IMR-90 (cell line): ENCODE measurements at regions not wholly inside any gene's neighbourhood (a gene's known extent, or its start where the extent isn't known, plus 50 kb on each side); places are given as distances from the start of the nearest gene placed in this dataset.

ENCODE experiments used
- ATAC-seq: fragments of 200-7000 bp; cut with Tn5 transposase; 2 replicates; pipeline ENCODE4 v1.9.1; 2020; ENCODE audit warnings: low read depth, mild to moderate bottlenecking, moderate library complexity
- BruUV-seq: library from RNA; stranded (reverse); fragments of 400-500 nt; replicated peaks from 2 replicates; lab custom pipeline; 2021; lab: Mats Ljungman, UMichigan
- CTCF ChIA-PET: fragments of 300-600 bp; formaldehyde crosslinking; extraction: SDS; loops from one replicate; lab custom pipeline; 2021; ENCODE audit warnings: antibody characterized with exemption; lab: Yijun Ruan, JAX
- POLR2A ChIA-PET: fragments of 300-600 bp; sonication (Branson Sonifier 250); formaldehyde crosslinking; loops from one replicate; lab custom pipeline; 2022; ENCODE audit warnings: antibody characterized with exemption; ENCODE audit not compliant: unreplicated experiment; lab: Charles Lee
- DNase-seq: peaks from one replicate; pipeline ENCODE4 v3.0.0; 2013
- H2AFZ ChIP-seq: replicated peaks from 2 replicates; pipeline ENCODE3; 2013; ENCODE audit warnings: low read length, mild to moderate bottlenecking; ENCODE audit not compliant: poor library complexity
- H2AK5ac ChIP-seq: 2 replicates; pipeline ENCODE4 v1.6.1; 2013; ENCODE audit warnings: low read depth, low read length, inconsistent platforms
- H2AK9ac ChIP-seq: replicated peaks from 2 replicates; pipeline ENCODE3; 2013; ENCODE audit warnings: mild to moderate bottlenecking, low read depth, low read length, moderate library complexity; ENCODE audit not compliant: poor library complexity
- H2BK120ac ChIP-seq: 2 replicates; pipeline ENCODE4 v1.6.1; 2013; ENCODE audit warnings: low read depth, low read length, inconsistent platforms
- H2BK15ac ChIP-seq: 3 replicates; pipeline ENCODE4 v1.6.1; 2013; ENCODE audit warnings: low read depth, low read length, inconsistent platforms
- H2BK20ac ChIP-seq: 2 replicates; pipeline ENCODE4 v1.6.1; 2013; ENCODE audit warnings: low read depth, mild to moderate bottlenecking, inconsistent platforms, low read length, moderate library complexity
- H2BK5ac ChIP-seq: 2 replicates; pipeline ENCODE4 v1.6.1; 2013; ENCODE audit warnings: mild to moderate bottlenecking, low read depth, low read length, inconsistent platforms; ENCODE audit not compliant: poor library complexity, severe bottlenecking
- H3K14ac ChIP-seq: replicated peaks from 2 replicates; pipeline ENCODE4 v1.6.1; 2013; ENCODE audit warnings: low read depth, low read length, inconsistent platforms
- H3K18ac ChIP-seq: 2 replicates; pipeline ENCODE4 v1.6.1; 2013; ENCODE audit warnings: low read depth, low read length, control low read depth
- H3K23ac ChIP-seq: 2 replicates; pipeline ENCODE4 v1.6.1; 2013; ENCODE audit warnings: low read depth, low read length, inconsistent platforms
- H3K27ac ChIP-seq: 2 replicates; pipeline ENCODE4 v1.5.1; 2013; ENCODE audit warnings: mild to moderate bottlenecking, control low read depth, low read length; ENCODE audit not compliant: insufficient read depth
- H3K27me3 ChIP-seq: 2 replicates; pipeline ENCODE4 v1.6.1; 2013; ENCODE audit warnings: low read length; ENCODE audit not compliant: control insufficient read depth, insufficient read depth
- H3K36me3 ChIP-seq: 2 replicates; pipeline ENCODE4 v1.6.1; 2013; ENCODE audit warnings: low read length, mixed read lengths; ENCODE audit not compliant: control insufficient read depth, insufficient read depth
- H3K4ac ChIP-seq: 2 replicates; pipeline ENCODE4 v1.6.1; 2013; ENCODE audit warnings: low read depth, low read length, inconsistent platforms
- H3K4me1 ChIP-seq: 2 replicates; pipeline ENCODE4 v1.6.1; 2013; ENCODE audit warnings: low read length, mixed read lengths; ENCODE audit not compliant: control insufficient read depth, insufficient read depth
- H3K4me2 ChIP-seq: 2 replicates; pipeline ENCODE4 v1.6.1; 2013; ENCODE audit warnings: low read depth, mild to moderate bottlenecking, control low read depth, low read length, moderate library complexity
- H3K4me3 ChIP-seq: 2 replicates; pipeline ENCODE4 v1.5.1; 2013; ENCODE audit warnings: low read depth, mild to moderate bottlenecking, control low read depth, low read length, moderate library complexity; ENCODE audit not compliant: insufficient read depth
- H3K56ac ChIP-seq: 2 replicates; pipeline ENCODE4 v1.6.1; 2013; ENCODE audit warnings: low read length, inconsistent platforms; ENCODE audit not compliant: insufficient read depth; ENCODE audit errors: extremely low read depth
- H3K79me1 ChIP-seq, 2 experiments: 2 replicates each; pipeline ENCODE4 v1.6.1; 2013; ENCODE audit warnings: low read length in 2 of 2, inconsistent platforms in 1 of 2, low read depth in 1 of 2
- H3K9ac ChIP-seq: 2 replicates; pipeline ENCODE4 v1.6.1; 2013; ENCODE audit warnings: low read depth, low read length, control low read depth
- H3K9me1 ChIP-seq: 2 replicates; pipeline ENCODE4 v1.6.1; 2013; ENCODE audit warnings: low read length, inconsistent platforms; ENCODE audit not compliant: insufficient read depth
- H3K9me3 ChIP-seq: 2 replicates; pipeline ENCODE4 v1.6.1; 2013; ENCODE audit warnings: low read length; ENCODE audit not compliant: control insufficient read depth, insufficient read depth
- H4K20me1 ChIP-seq: 2 replicates; pipeline ENCODE4 v1.6.1; 2013; ENCODE audit warnings: low read length, inconsistent platforms; ENCODE audit not compliant: insufficient read depth
- H4K5ac ChIP-seq: 2 replicates; pipeline ENCODE4 v1.6.1; 2013; ENCODE audit warnings: mild to moderate bottlenecking, low read depth, low read length, control low read depth
- H4K8ac ChIP-seq, 2 experiments: 2 replicates each; pipeline ENCODE4 v1.6.1; 2013; ENCODE audit warnings: low read depth in 2 of 2, low read length in 2 of 2, control low read depth in 1 of 2, inconsistent platforms in 1 of 2
- H4K91ac ChIP-seq: 2 replicates; pipeline ENCODE4 v1.6.1; 2013; ENCODE audit warnings: low read depth, low read length, inconsistent platforms; ENCODE audit not compliant: insufficient read depth
- RFX5 ChIP-seq: IDR thresholded peaks from 2 replicates; pipeline ENCODE4 v1.8.0; 2012; ENCODE audit warnings: low read depth, mild to moderate bottlenecking, low read length, moderate library complexity
- WGBS, 2 experiments: methylation state at CpG; one replicate each; pipeline versions ENCODE4 v1.1.5 to v1.1.7; 2013; ENCODE audit warnings: missing lambda C conversion rate in 2 of 2; ENCODE audit not compliant: insufficient read length in 1 of 2; ENCODE audit errors: extremely low coverage in 2 of 2; 5-methylcytosine and 5-hydroxymethylcytosine counted together
- dilution Hi-C: fragments of 300-500 bp; cut with HindIII; formaldehyde crosslinking; loops from one replicate; pipeline ENCODE4 v1.14.3; 2018; ENCODE audit warnings: low sequenced_read_pairs; ENCODE audit not compliant: unreplicated experiment
- in situ Hi-C: fragments of 300-500 bp; cut with MboI; formaldehyde crosslinking; loops from 3 replicates; pipeline ENCODE4 v1.14.3; 2019; ENCODE audit warnings: low sequenced_read_pairs, inconsistent platforms, mixed read lengths
- intact Hi-C: fragments of 100-400 bp; cut with micrococcal nuclease; formaldehyde crosslinking; loops from 2 replicates; pipeline ENCODE4 v1.10.0; 2022

GRCh38 chr12:126734710-126735109, 1532.3 kb upstream of the TMEM132C start:
- WGBS, 2 experiments, result 13% methylated on average over 4 of the region's 8 CpGs; no CpG with 5 or more reads in 1 of the 2 experiments
- no peak overlapping the region for H3K18ac ChIP-seq
- no peaks in the 10 kb centered on the region for H3K4me1 ChIP-seq
- H3K9me1 ChIP-seq, result no peaks in the 10 kb centered on the region
- H4K5ac ChIP-seq, result no peak overlapping the region
- H3K4me2 ChIP-seq, result no peak overlapping the region
- BruUV-seq, result no TSS peak
- H4K8ac ChIP-seq, result no peak overlapping the region
- no peak for DNase-seq
- H3K27me3 ChIP-seq, result no peaks in the 10 kb centered on the region
- H3K14ac ChIP-seq, result no peak overlapping the region
- H3K4me3 ChIP-seq, result no peak overlapping the region
- no peak overlapping the region for H2AFZ ChIP-seq
- ATAC-seq, result no peak
- no peak overlapping the region for H2BK20ac ChIP-seq
- no peak overlapping the region for H3K27ac ChIP-seq
- H3K79me1 ChIP-seq, result no peaks in the 10 kb centered on the region
- intact Hi-C loops, result no loop called here
- peaks cover 17% of the 10 kb centered on the region for H3K9me3 ChIP-seq
- H2BK15ac ChIP-seq, result no peak overlapping the region
- dilution Hi-C loops, result no loop called here
- in situ Hi-C loops, result no loop called here
- ChIA-PET CTCF (no interaction called here), POLR2A (no interaction called here)
- H3K9ac ChIP-seq, result no peak overlapping the region
- no peak overlapping the region for H3K56ac ChIP-seq
- no peak overlapping the region for H2BK5ac ChIP-seq
- H2BK120ac ChIP-seq, result no peak overlapping the region
- no peak overlapping the region for H4K91ac ChIP-seq
- H3K23ac ChIP-seq, result no peak overlapping the region
- no peaks in the 10 kb centered on the region for H4K20me1 ChIP-seq
- H2AK5ac ChIP-seq, result no peak overlapping the region
- H3K36me3 ChIP-seq, result no peaks in the 10 kb centered on the region
- H3K4ac ChIP-seq, result no peak overlapping the region
- H2AK9ac ChIP-seq, result no peak overlapping the region
- no peak for TF ChIP-seq RFX5
